GM18502 (cell line): ENCODE measurements at regions not wholly inside any gene's neighbourhood (a gene's known extent, or its start where the extent isn't known, plus 50 kb on each side); places are given as distances from the start of the nearest gene placed in this dataset.

ENCODE experiments used
- ATAC-seq: cut with Tn5 transposase; IDR thresholded peaks from one replicate; pipeline ENCODE4 v1.9.1; 2021; ENCODE audit warnings: mild to moderate bottlenecking; ENCODE audit not compliant: unreplicated experiment, poor library complexity

GRCh38 chr7:86975914-86976313, 83.5 kb downstream of the ELAPOR2 start:
- no peak for ATAC-seq

- no peak for ATAC-seq
These were observed 84.0 kb downstream of the ELAPOR2 start for GRCh38 chr7:86975449-86975848.

GRCh38 chr7:86972072-86972471, 87.4 kb downstream of the ELAPOR2 start:
- no peak for ATAC-seq

- no peak for ATAC-seq
These were observed 88.5 kb downstream of the ELAPOR2 start for GRCh38 chr7:86970986-86971385.

GRCh38 chr7:86970547-86970946, 88.9 kb downstream of the ELAPOR2 start:
- ATAC-seq, result no peak

GRCh38 chr7:86969865-86970264, 89.6 kb downstream of the ELAPOR2 start:
- no peak for ATAC-seq

GRCh38 chr7:86968618-86969017, 90.8 kb downstream of the ELAPOR2 start:
- ATAC-seq, result no peak

GRCh38 chr7:86966916-86967315, 92.5 kb downstream of the ELAPOR2 start:
- peak; percentile 41 for ATAC-seq

- ATAC-seq, result no peak
These were observed 93.7 kb downstream of the ELAPOR2 start for GRCh38 chr7:86965727-86966120.

- no peak for ATAC-seq
These were observed 94.3 kb downstream of the ELAPOR2 start for GRCh38 chr7:86964973-86965726.

- ATAC-seq, result peak; percentile 90
These were observed 95.7 kb downstream of the ELAPOR2 start for GRCh38 chr7:86963599-86964230.

GRCh38 chr7:86962623-86963022, 96.8 kb downstream of the ELAPOR2 start:
- ATAC-seq, result no peak

- ATAC-seq, result no peak
These were observed 97.8 kb downstream of the ELAPOR2 start for GRCh38 chr7:86961686-86962085.

GRCh38 chr7:86958380-86958779, 101.1 kb downstream of the ELAPOR2 start:
- ATAC-seq, result no peak

- no peak for ATAC-seq
These were observed 102.9 kb downstream of the ELAPOR2 start for GRCh38 chr7:86956567-86956966.

- ATAC-seq, result no peak
These were observed 103.5 kb downstream of the ELAPOR2 start for GRCh38 chr7:86955895-86956503.

- ATAC-seq, result no peak
These were observed 104.5 kb downstream of the ELAPOR2 start for GRCh38 chr7:86954971-86955370.

GRCh38 chr7:86953653-86954336, 105.7 kb downstream of the ELAPOR2 start:
- no peak for ATAC-seq

GRCh38 chr7:86953219-86953618, 106.2 kb downstream of the ELAPOR2 start:
- ATAC-seq, result no peak

GRCh38 chr7:86951895-86952294, 107.6 kb downstream of the ELAPOR2 start:
- ATAC-seq, result no peak

- ATAC-seq, result no peak
These were observed 108.5 kb downstream of the ELAPOR2 start for GRCh38 chr7:86950944-86951343.
